ENCODE measurements at regions not wholly inside any gene's neighbourhood (a gene's known extent, or its start where the extent isn't known, plus 50 kb on each side); places are given as distances from the start of the nearest gene placed in this dataset.

DNA sequence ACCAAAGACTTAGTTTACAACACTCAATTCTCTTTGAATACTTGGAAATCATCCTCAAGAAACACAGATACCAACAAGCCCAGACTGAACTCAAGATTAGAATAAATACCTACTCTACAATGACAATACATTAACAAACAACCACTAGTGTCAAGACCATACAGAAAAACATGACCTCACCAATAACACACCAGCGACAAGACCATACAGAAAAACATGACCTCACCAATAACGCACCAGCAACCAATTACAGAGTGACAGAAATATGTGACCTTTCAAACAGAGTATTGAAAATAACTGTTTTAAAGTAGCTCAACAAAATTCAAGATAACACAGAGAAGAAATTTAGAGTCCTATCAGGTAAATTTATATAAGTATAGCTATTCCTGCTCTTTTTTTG is 876.0 kb downstream of the EPHA3 start:
- Histone ChIP-seq H3K23me2 (ENCODE audit: low read depth, low read length) (no peaks in the 10 kb centered on the region), H2AFZ (ENCODE audit: low read length) (no peak overlapping the region), H3K23ac (ENCODE audit: insufficient read length) (no peak overlapping the region), H3K4me1 (replicated peaks in 1 of 4; ENCODE audit: control insufficient read depth in 3 of 4, insufficient read depth in 4 of 4, low read length in 3 of 4) (no peaks in the 10 kb centered on the region), H4K8ac (ENCODE audit: extremely low read depth, insufficient read depth, low read length) (no peak overlapping the region), H3K9ac (replicated peaks in 1 of 4; ENCODE audit: extremely low read depth in 1 of 4, low read depth in 3 of 4, low read length in 3 of 4) (no peak overlapping the region), H3K4me2 (ENCODE audit: insufficient read depth in 1 of 2, low read depth in 2 of 2, low read length in 2 of 2) (no peak overlapping the region), H2BK15ac (ENCODE audit: low read length) (no peak overlapping the region), H3K4me3 (ENCODE audit: extremely low read depth in 1 of 4, insufficient read depth in 2 of 4, low read depth in 3 of 4, low read length in 4 of 4) (no peak overlapping the region), H3K27ac (ENCODE audit: low read depth, low read length) (no peak overlapping the region), H3K79me1 (ENCODE audit: low read depth, low read length) (no peaks in the 10 kb centered on the region), H4K20me1 (replicated peaks in 1 of 2; ENCODE audit: control insufficient read depth in 1 of 2, insufficient read depth in 2 of 2, low read length in 2 of 2) (no peaks in the 10 kb centered on the region), H3K27me3 (replicated peaks in 1 of 4; ENCODE audit: control insufficient read depth in 3 of 4, extremely low read depth in 1 of 4, insufficient read depth in 3 of 4, low read length in 3 of 4) (no peaks in the 10 kb centered on the region), H3K9me3 (ENCODE audit: insufficient read depth in 2 of 2, low read depth in 1 of 2, low read length in 1 of 2) (no peaks in the 10 kb centered on the region), H3K36me3 (ENCODE audit: control insufficient read depth in 2 of 4, insufficient read depth in 4 of 4, low read length in 3 of 4) (no peaks in the 10 kb centered on the region), H4K5ac (ENCODE audit: insufficient read length, low read depth, low read length) (no peak overlapping the region), H3K56ac (replicated peaks; ENCODE audit: insufficient read length, low read depth, low read length) (no peak overlapping the region), H2BK5ac (ENCODE audit: low read depth, low read length) (no peak overlapping the region), H3K14ac (ENCODE audit: insufficient read length) (no peak overlapping the region), H2AK5ac (ENCODE audit: low read depth, low read length) (no peak overlapping the region), H2BK12ac (ENCODE audit: low read depth, low read length) (no peak overlapping the region), H4K91ac (replicated peaks; ENCODE audit: insufficient read length, low read length) (no peak overlapping the region), H3K4ac (replicated peaks; ENCODE audit: insufficient read length, low read depth, low read length) (no peak overlapping the region), H3K79me2 (ENCODE audit: control insufficient read depth in 1 of 2, insufficient read depth in 2 of 2, low read length in 2 of 2) (no peaks in the 10 kb centered on the region), H3K18ac (ENCODE audit: extremely low read depth, low read length) (no peak overlapping the region), H2BK120ac (replicated peaks; ENCODE audit: low read depth, low read length) (no peak overlapping the region), H2BK20ac (ENCODE audit: low read length) (no peak overlapping the region)
- FAIRE-seq (no peak), DNase-seq (ENCODE audit: low read depth in 1 of 2, low spot score in 2 of 2) (no peak)
- ChIA-PET POLR2A (ENCODE audit: partially characterized antibody) (no interaction called here), CTCF (ENCODE audit: partially characterized antibody) (no interaction called here)
- WGBS, 2 experiments (ENCODE audit: extremely low coverage in 1 of 2, insufficient coverage in 1 of 2, insufficient read length in 1 of 2, insufficient replicate concordance in 2 of 2, low coverage in 1 of 2, low lambda C conversion rate in 2 of 2, missing lambda C conversion rate in 1 of 2): 89% methylated on average over 2 of the region's 2 CpGs; no CpG with 5 or more reads in 1 of the 2 experiments
- no peak for TF ChIP-seq CHD2 (IDR thresholded peaks at IDR 0.05; ENCODE audit: low read length)
- no peak for TF ChIP-seq CREB1 (IDR thresholded peaks at IDR 0.05)
- TF ChIP-seq, protein P1, sequence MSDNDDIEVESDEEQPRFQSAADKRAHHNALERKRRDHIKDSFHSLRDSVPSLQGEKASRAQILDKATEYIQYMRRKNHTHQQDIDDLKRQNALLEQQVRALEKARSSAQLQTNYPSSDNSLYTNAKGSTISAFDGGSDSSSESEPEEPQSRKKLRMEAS (IDR thresholded peaks at IDR 0.05): no peak
- TF ChIP-seq SP2 (IDR thresholded peaks at IDR 0.05; ENCODE audit: low read length): no peak
- TF ChIP-seq EGR1 (IDR thresholded peaks at IDR 0.05; ENCODE audit: borderline replicate concordance, low read depth, low read length): no peak
- no peak for TF ChIP-seq EZH2 (IDR thresholded peaks at IDR 0.05; ENCODE audit: low read depth, low read length, severe bottlenecking)
- no peak for TF ChIP-seq SIN3A (conservative IDR thresholded peaks at IDR 0.05 in 1 of 2, IDR thresholded peaks at IDR 0.05 in 1 of 2; ENCODE audit: low read depth in 1 of 2, low read length in 2 of 2)
- no peak for TF ChIP-seq FOSL1 (IDR thresholded peaks at IDR 0.05; ENCODE audit: insufficient read depth, low read depth, low read length)
- TF ChIP-seq YY1 (IDR thresholded peaks at IDR 0.05; ENCODE audit: low read depth, low read length): no peak
- no peak for TF ChIP-seq ZNF274 (IDR thresholded peaks at IDR 0.05; ENCODE audit: borderline replicate concordance, extremely low read depth, low read length)
- no peak for TF ChIP-seq GABPA (IDR thresholded peaks at IDR 0.05; ENCODE audit: borderline replicate concordance, insufficient read depth, low read length)
- TF ChIP-seq RNF2 (IDR thresholded peaks at IDR 0.05; ENCODE audit: borderline replicate concordance, low read depth, low read length, missing control alignments, poor library complexity, severe bottlenecking): no peak
- no peak for TF ChIP-seq BACH1 (IDR thresholded peaks at IDR 0.05; ENCODE audit: low read length)
- TF ChIP-seq EP300 (IDR thresholded peaks at IDR 0.05; ENCODE audit: borderline replicate concordance in 1 of 2, low read depth in 2 of 2, low read length in 2 of 2): no peak

All from H1 (cell line).